GM21786 (cell line): ENCODE measurements at regions not wholly inside any gene's neighbourhood (a gene's known extent, or its start where the extent isn't known, plus 50 kb on each side); places are given as distances from the start of the nearest gene placed in this dataset.

Source experiments
- ATAC-seq: cut with Tn5 transposase; IDR thresholded peaks from one replicate; pipeline ENCODE4 v1.9.1; 2021; ENCODE audit not compliant: unreplicated experiment

GRCh38 chr6:54009052-54009654 is 102.1 kb upstream of the MLIP start:
- ATAC-seq: no peak

DNA sequence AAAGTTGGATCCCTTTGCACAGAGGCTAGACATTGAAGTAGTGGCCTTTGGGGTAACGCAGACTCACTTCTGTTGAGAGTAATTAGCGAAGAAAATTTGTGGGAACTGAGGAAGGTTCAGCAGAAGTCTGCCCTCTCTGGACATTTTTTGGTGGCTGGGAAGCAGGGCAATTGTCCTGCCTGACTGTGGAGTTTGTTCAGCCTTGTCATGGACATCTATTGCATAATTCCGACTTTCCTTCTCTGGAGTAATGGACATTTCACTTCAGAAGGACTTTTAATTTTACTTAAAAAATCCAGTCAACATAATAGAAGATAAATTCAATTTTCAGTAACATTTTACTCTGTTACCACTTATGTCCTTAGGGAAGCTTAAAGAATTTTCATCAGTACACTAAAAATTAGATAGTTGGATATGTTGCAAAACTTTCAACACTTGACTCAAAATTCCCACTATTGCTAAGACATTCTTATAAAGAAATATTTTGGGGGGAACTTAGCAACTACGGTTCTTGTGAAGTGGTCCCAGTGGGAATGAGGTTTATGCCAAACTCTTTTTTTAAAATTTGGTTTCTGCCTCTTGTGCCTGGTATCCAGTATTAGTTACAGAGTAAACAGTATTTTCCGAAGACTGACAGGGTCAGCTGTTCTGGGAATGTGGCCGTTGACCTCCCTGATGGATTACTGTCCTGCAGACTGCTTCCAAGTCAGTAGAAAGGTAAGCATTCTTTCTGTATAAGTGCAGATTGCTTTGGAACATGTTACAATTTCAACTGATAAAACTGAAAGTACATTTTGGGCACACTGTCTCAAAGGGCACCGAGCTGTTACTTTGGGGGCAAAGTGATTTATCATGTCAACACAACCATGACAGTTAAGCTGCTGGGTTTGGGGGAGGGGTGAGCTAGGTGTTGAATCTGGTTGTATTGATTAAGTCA is 100.6 kb upstream of the MLIP start:
- ATAC-seq: no peak

DNA sequence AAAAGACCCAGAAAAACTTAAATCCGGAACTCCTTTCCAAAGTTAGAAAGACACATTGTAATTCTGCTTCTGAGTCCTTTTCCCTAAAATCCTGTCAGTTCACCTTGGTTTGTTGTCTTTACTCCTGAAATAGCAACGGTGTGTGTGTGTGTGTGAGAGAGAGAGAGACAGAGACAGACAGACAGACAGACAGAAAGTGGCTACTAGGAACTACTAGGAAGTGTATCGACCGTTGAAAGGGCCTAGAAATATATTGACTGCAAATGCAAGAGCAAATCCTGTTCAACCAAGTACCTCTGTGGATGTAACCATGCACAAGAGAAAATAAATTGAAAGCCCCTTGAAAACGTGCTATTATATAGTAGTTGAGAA is 100.0 kb upstream of the MLIP start:
- ATAC-seq: no peak

GRCh38 chr6:54013966-54014365 is 97.3 kb upstream of the MLIP start:
- no peak for ATAC-seq

DNA sequence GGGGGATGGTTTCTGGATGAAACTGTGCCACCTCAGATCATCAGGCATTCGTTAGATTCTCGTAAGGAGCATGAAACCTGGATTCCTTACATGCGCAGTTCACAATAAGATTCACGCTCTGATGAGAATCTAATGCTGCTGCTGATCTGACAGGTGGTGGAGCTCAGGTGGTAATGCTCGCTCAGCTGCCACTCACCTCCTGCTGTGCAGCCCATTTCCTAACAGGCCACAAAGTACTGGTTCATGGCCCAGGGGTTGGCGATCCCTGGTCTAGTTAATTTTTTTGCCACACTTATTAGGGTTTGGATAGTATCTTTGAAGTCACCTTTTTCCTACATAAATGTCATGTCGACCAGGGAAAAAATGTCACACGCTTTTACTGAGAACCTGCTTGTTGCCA is 96.8 kb upstream of the MLIP start:
- no peak for ATAC-seq

DNA sequence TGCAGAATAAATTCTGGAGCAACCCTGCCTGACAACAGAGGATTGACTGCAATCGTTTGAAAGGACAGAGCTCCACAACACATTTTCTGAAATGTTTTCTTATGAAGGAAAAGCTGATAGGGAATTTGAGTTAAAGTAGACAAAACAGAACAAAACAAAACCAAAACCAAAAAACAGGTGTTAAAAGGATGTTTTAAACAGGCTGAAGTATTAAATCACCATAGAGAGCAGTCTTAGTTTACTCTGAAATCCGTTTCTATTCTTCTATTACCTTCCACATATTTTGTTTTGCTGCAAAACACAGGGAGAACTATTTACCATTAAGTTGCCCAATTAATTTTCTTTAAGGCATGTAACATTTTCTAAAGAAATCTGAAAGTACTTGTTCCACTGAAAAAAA is 93.4 kb upstream of the MLIP start:
- no peak for ATAC-seq

DNA sequence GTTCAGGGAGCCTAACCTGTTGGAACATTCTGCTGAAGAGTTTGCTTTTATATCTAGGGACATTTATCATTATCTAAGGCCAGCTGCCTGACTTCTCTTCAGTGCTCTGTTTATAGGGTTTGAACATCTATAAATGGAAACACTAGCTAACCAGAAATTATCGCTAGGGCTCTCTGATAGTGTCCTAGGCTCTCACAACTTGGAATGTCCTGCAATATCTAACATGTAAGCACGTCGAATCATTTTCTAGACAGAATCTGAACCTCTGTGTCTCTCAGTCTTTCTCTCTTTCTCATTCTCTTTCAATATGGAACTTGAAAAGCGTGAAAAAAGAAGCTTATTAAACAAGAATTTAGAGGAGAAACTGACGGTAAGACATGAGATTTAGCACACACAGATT is 92.5 kb upstream of the MLIP start:
- ATAC-seq: no peak

DNA sequence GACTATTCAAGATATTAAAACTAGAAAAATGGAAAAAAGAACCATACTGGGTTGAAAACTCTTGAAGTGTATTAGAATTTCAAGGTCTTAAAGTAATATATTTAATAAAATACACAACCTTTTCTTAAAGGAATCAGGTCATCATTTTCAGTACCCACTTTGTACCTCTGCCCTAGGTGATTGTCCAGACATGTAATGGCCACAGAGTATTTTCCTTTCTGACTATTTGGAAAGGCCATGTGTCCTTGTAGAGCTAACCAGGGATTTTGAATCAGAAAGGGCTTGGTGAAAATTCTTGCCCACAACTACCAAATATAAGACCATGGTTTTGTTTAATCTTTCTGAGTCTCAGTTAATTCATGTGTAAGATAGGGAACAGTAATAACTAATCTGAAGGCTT is 91.4 kb upstream of the MLIP start:
- ATAC-seq: no peak

DNA sequence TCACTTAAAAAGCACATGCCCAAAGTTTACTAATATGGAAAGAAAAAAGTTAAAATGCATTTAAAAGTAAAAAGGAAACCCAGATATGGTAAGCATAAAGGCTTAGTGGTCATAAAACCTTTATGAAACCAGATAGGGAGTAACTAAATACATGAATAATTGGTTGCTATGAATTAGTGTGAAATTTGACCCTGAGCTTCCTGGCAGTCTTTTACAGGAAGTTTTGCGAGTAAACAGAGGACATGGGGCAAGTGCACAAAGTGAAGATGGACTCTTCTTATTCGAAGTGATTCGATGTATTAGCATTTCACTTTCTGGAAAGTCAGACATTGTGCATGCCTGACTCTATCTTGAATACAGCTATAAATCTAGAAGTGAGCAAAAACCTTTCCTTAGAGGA is 90.9 kb upstream of the MLIP start:
- ATAC-seq: no peak

- ATAC-seq: no peak
Measured at GRCh38 chr6:54026652-54027400, 84.4 kb upstream of the MLIP start.

DNA sequence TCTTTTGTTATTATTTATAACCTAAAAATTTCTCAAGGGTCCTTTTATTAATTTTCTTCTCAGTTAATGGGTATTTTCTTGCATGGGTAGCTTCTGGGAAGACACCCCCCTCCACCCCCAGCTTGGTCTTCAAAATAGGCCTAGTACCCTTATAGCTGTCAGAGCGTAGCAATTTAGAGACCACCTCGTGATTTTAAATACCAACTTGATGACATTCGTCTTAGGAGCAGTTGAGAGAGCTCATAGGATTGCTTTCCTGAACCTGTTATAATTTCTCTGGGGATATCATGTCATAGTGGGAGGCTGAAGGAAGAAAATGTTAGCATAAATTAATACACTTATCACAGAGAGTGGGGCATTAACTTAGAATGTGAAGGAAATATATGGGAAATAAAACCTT is 83.1 kb upstream of the MLIP start:
- no peak for ATAC-seq

DNA sequence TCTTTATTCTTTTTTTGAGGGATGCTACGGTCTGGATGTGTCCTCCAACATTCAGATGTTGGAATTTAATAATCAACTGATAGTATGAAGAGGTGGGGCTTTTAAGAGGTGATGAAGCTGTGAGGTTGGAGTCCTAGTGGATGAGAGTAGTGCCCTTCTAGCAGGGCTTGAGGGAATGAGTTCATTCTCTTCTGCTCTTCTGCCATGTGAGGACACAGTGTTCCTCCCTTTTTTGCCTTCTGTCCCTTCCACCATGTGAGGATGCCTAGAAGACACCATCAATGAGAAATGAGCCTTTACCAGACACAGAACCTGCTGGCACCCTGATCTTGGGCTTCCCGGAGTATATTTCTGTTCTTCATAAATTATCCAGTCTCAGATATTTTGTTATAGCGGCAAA is 82.1 kb upstream of the MLIP start:
- no peak for ATAC-seq

- no peak for ATAC-seq
Measured at GRCh38 chr6:54031169-54031568, 80.1 kb upstream of the MLIP start.

DNA sequence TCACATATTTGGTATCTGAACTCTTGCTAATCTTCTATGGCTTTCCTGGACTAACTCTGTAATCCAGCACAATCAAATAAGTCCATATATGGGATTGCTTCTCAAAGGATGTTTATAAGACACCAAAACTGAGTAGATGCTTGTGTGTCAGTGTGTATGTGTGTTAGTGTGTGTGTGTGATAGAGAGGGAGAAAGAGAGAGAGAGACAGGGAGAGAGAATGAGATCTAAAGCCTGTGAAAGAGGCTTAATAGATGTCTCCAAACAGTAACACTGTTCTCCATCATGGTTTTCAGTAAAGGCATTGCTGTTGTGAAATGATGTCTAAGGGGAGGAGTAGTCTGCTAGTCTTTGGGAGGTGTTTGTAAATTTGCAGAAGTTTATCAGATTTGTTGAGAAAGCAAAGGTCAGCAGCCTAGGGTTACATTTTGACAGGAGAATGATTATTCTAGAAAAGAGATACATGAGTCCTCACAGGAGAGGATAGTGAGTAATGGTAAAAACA is 73.9 kb upstream of the MLIP start:
- no peak for ATAC-seq

DNA sequence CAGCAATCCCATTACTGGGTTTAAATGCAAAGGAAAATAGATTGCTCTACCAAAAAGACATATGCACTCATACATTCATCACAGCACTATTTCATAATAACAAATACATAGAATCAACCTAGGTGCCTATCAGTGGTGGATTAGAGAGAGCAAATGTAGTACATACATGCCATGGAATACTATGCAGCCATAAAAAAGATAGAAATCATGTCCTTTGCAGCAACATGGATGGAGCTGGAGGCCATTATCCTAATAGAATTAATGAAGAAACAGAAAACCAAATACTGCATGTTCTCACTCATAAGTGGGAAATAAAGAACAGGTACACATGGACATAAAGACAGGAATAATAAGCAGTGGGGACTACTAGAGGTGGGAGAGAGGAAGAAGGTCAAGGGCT is 70.7 kb upstream of the MLIP start:
- no peak for ATAC-seq

DNA sequence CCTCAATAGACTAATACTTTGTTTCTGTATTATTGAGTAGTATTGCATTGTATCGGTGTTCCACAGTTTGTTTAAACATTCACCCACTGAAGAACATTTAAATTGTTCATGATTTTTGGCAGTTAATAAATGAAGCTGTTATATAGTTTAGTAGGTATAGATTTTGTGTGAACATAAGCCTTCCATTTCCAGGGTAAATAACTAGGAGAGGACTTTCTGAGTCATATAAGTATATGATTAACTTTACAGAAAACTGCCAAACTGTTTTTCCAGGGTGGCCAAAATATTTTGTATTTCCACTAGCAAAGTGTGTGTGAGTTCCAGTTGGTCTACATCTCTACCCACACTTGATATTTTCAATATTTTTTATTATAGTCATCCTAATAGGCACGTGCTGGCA is 70.0 kb upstream of the MLIP start:
- ATAC-seq: no peak

DNA sequence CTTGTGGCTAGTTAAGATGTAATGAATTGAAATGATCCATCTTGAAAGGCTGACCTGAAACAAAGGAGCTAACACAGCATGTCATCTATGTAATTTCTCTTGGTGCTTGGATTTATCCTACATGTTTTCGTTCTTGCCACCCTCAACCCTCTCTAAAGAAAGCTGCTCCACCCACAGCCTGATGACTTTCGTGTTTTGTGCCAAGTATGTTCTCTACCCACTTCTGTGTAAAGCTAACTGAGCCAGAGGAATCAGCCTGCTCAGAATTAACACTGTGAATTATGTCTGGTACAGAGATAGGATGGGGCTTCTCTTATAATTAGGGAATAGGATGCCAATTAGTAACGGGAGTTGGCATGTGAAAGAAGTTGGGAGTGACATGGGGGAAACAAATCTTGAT is 67.9 kb upstream of the MLIP start:
- no peak for ATAC-seq

- ATAC-seq: no peak
Measured at GRCh38 chr6:54044059-54044458, 67.2 kb upstream of the MLIP start.

DNA sequence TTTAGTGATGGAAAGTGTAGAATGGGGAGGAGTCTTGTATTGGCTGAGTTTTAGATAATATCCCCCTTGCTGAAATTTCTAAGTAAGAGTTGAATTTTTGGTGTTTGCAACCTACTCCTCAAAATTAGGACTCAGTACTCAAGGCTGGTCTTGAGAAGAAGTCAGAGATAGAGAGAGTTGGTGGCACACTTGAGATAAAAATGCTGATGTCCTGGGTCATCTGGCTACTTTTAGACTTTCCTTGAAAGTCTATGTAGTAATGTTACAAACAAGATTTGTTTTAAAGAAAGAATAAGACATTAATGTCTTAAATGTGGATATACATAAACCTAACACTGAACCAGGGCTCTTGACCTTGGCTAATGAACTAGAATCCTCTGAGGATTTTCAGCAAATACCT is 62.5 kb upstream of the MLIP start:
- no peak for ATAC-seq

DNA sequence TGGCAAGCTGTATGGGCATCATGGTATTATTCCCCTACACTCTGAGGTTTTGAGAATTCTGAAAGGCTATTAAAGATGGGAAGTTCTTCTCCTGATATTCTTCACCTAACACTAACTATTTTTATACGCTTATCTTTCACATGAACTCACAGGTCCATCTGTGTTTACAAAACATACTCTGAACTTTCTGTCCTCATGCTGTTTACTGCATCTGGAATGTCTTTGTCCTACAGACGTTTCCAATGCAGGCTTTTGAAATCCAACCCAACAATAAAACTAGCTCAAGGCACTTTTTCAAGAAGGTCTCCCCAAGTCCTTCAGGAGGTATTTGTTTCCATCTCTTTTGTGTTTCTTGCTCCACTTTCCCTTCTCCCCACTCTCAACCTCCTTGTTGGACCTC is 60.5 kb upstream of the MLIP start:
- ATAC-seq: no peak

GRCh38 chr6:54053881-54054391 is 57.3 kb upstream of the MLIP start:
- no peak for ATAC-seq

GRCh38 chr6:54056105-54056504 is 55.1 kb upstream of the MLIP start:
- no peak for ATAC-seq
